ENCODE measurements at regions not wholly inside any gene's neighbourhood (a gene's known extent, or its start where the extent isn't known, plus 50 kb on each side); places are given as distances from the start of the nearest gene placed in this dataset.

- CTCF ChIA-PET: no interaction called here
- intact Hi-C loops (cut with micrococcal nuclease): no loop called here
- no peak for DNase-seq
- POLR2A ChIA-PET: no interaction called here
- Mint-ChIP-seq H3K9me3 (no peaks in the 10 kb centered on the region), H3K36me3 (no peaks in the 10 kb centered on the region), H3K4me1 (ENCODE audit: low read depth) (no peaks in the 10 kb centered on the region), H3K27me3 (no peaks in the 10 kb centered on the region), H3K27ac (no peak overlapping the region), H3K4me3 (no peak overlapping the region)
Observed at GRCh38 chr1:88529581-88529980, 154.5 kb upstream of the PKN2 start.

- Mint-ChIP-seq H3K4me3 (no peak overlapping the region), H3K36me3 (no peaks in the 10 kb centered on the region), H3K27me3 (no peaks in the 10 kb centered on the region), H3K9me3 (no peaks in the 10 kb centered on the region), H3K27ac (no peak overlapping the region), H3K4me1 (ENCODE audit: low read depth) (no peaks in the 10 kb centered on the region)
- ChIA-PET CTCF (no interaction called here), POLR2A (no interaction called here)
- intact Hi-C loops (cut with micrococcal nuclease): no loop called here
- no peak for DNase-seq
Observed at GRCh38 chr1:88530246-88530645, 153.8 kb upstream of the PKN2 start.

- Mint-ChIP-seq H3K4me1 (ENCODE audit: low read depth) (no peaks in the 10 kb centered on the region), H3K9me3 (no peaks in the 10 kb centered on the region), H3K36me3 (no peaks in the 10 kb centered on the region), H3K4me3 (no peak overlapping the region), H3K27me3 (peaks cover 4% of the 10 kb centered on the region), H3K27ac (no peak overlapping the region)
- no peak for DNase-seq
- intact Hi-C loops (cut with micrococcal nuclease): no loop called here
- ChIA-PET POLR2A (no interaction called here), CTCF (no interaction called here)
Observed at GRCh38 chr1:88537787-88538186, 146.3 kb upstream of the PKN2 start.

- no peak for DNase-seq
- Mint-ChIP-seq H3K4me1 (ENCODE audit: low read depth) (no peaks in the 10 kb centered on the region), H3K27me3 (peaks cover 4% of the 10 kb centered on the region), H3K36me3 (no peaks in the 10 kb centered on the region), H3K4me3 (no peak overlapping the region), H3K9me3 (no peaks in the 10 kb centered on the region), H3K27ac (no peak overlapping the region)
- ChIA-PET POLR2A (no interaction called here), CTCF (no interaction called here)
- intact Hi-C loops (cut with micrococcal nuclease): no loop called here
Observed at GRCh38 chr1:88538222-88538899, 145.7 kb upstream of the PKN2 start.

- Mint-ChIP-seq H3K9me3 (no peaks in the 10 kb centered on the region), H3K4me3 (no peak overlapping the region), H3K27ac (no peak overlapping the region), H3K4me1 (ENCODE audit: low read depth) (no peaks in the 10 kb centered on the region), H3K36me3 (no peaks in the 10 kb centered on the region), H3K27me3 (peaks cover 7% of the 10 kb centered on the region)
- intact Hi-C loops (cut with micrococcal nuclease): no loop called here
- CTCF ChIA-PET: interaction anchor here (0.7 kb wide), 1 partner anchor 17 kb away, joined by 3 read pairs; no protein-coding TSS in a partner anchor
- POLR2A ChIA-PET: no interaction called here
- no peak for DNase-seq
Observed at GRCh38 chr1:88540255-88540654, 143.8 kb upstream of the PKN2 start.

- no peak overlapping the region for H3K4me3 Mint-ChIP-seq
- H3K9me3 Mint-ChIP-seq: no peaks in the 10 kb centered on the region
- POLR2A ChIA-PET: no interaction called here
- intact Hi-C loops (cut with micrococcal nuclease): no loop called here
- DNase-seq: no peak
- H3K27ac Mint-ChIP-seq: no peak overlapping the region
- H3K27me3 Mint-ChIP-seq: peaks cover 7% of the 10 kb centered on the region
- CTCF ChIA-PET: no interaction called here
- no peaks in the 10 kb centered on the region for H3K36me3 Mint-ChIP-seq
- no peaks in the 10 kb centered on the region for H3K4me1 Mint-ChIP-seq (ENCODE audit: low read depth)
Observed at GRCh38 chr1:88541596-88541995, 142.5 kb upstream of the PKN2 start.

- peaks cover 6% of the 10 kb centered on the region for H3K27me3 Mint-ChIP-seq
- H3K36me3 Mint-ChIP-seq: no peaks in the 10 kb centered on the region
- H3K9me3 Mint-ChIP-seq: no peaks in the 10 kb centered on the region
- POLR2A ChIA-PET: no interaction called here
- DNase-seq: no peak
- intact Hi-C loops (cut with micrococcal nuclease): no loop called here
- H3K4me3 Mint-ChIP-seq: no peak overlapping the region
- H3K4me1 Mint-ChIP-seq (ENCODE audit: low read depth): no peaks in the 10 kb centered on the region
- no peak overlapping the region for H3K27ac Mint-ChIP-seq
- CTCF ChIA-PET: no interaction called here
Observed at GRCh38 chr1:88544195-88544594, 139.9 kb upstream of the PKN2 start.

GRCh38 chr1:88549536-88549935, 134.5 kb upstream of the PKN2 start:
- ChIA-PET POLR2A (no interaction called here), CTCF (interaction anchor here (0.7 kb wide), 1 partner anchor 101 kb away, joined by 3 read pairs; no protein-coding TSS in a partner anchor)
- Mint-ChIP-seq H3K27me3 (peaks cover 4% of the 10 kb centered on the region), H3K4me3 (no peak overlapping the region), H3K36me3 (no peaks in the 10 kb centered on the region), H3K9me3 (no peaks in the 10 kb centered on the region), H3K4me1 (ENCODE audit: low read depth) (no peaks in the 10 kb centered on the region), H3K27ac (no peak overlapping the region)
- DNase-seq: no peak
- intact Hi-C loops (cut with micrococcal nuclease): no loop called here

GRCh38 chr1:88552226-88552625, 131.8 kb upstream of the PKN2 start:
- Mint-ChIP-seq H3K27me3 (peaks cover 1% of the 10 kb centered on the region), H3K9me3 (no peaks in the 10 kb centered on the region), H3K27ac (no peak overlapping the region), H3K4me3 (no peak overlapping the region), H3K36me3 (no peaks in the 10 kb centered on the region), H3K4me1 (ENCODE audit: low read depth) (no peaks in the 10 kb centered on the region)
- ChIA-PET POLR2A (no interaction called here), CTCF (no interaction called here)
- intact Hi-C loops (cut with micrococcal nuclease): no loop called here
- no peak for DNase-seq

GRCh38 chr1:88557014-88557413, 127.1 kb upstream of the PKN2 start:
- Mint-ChIP-seq H3K36me3 (no peaks in the 10 kb centered on the region), H3K27me3 (peaks cover 2% of the 10 kb centered on the region), H3K4me3 (no peak overlapping the region), H3K9me3 (no peaks in the 10 kb centered on the region), H3K4me1 (ENCODE audit: low read depth) (no peaks in the 10 kb centered on the region), H3K27ac (no peak overlapping the region)
- intact Hi-C loops (cut with micrococcal nuclease): no loop called here
- CTCF ChIA-PET: interaction anchor here (1.0 kb wide), 1 partner anchor 17 kb away, joined by 3 read pairs; no protein-coding TSS in a partner anchor
- POLR2A ChIA-PET: interaction anchor here (0.6 kb wide), 1 partner anchor 184 kb away, joined by 3 read pairs; no protein-coding TSS in a partner anchor
- DNase-seq: no peak

- CTCF ChIA-PET: no interaction called here
- H3K4me1 Mint-ChIP-seq (ENCODE audit: low read depth): no peaks in the 10 kb centered on the region
- intact Hi-C loops (cut with micrococcal nuclease): no loop called here
- H3K27me3 Mint-ChIP-seq: peaks cover 1% of the 10 kb centered on the region
- DNase-seq: no peak
- no peak overlapping the region for H3K4me3 Mint-ChIP-seq
- POLR2A ChIA-PET: no interaction called here
- no peaks in the 10 kb centered on the region for H3K36me3 Mint-ChIP-seq
- H3K9me3 Mint-ChIP-seq: no peaks in the 10 kb centered on the region
- H3K27ac Mint-ChIP-seq: no peak overlapping the region
Observed at GRCh38 chr1:88560621-88561020, 123.5 kb upstream of the PKN2 start.

- POLR2A ChIA-PET: no interaction called here
- H3K27ac Mint-ChIP-seq: no peak overlapping the region
Observed at GRCh38 chr1:88562991-88563390, 121.1 kb upstream of the PKN2 start.

GRCh38 chr1:88566615-88567387, 117.3 kb upstream of the PKN2 start:
- POLR2A ChIA-PET: no interaction called here
- intact Hi-C loops (cut with micrococcal nuclease): no loop called here
- DNase-seq: no peak
- Mint-ChIP-seq H3K4me3 (no peak overlapping the region), H3K27me3 (no peaks in the 10 kb centered on the region), H3K27ac (no peak overlapping the region), H3K4me1 (ENCODE audit: low read depth) (no peaks in the 10 kb centered on the region), H3K36me3 (no peaks in the 10 kb centered on the region), H3K9me3 (no peaks in the 10 kb centered on the region)
- CTCF ChIA-PET: no interaction called here

More at GRCh38 chr1:88562991-88563390, 121.1 kb upstream of the PKN2 start:
- H3K9me3 Mint-ChIP-seq: no peaks in the 10 kb centered on the region
- no peak overlapping the region for H3K4me3 Mint-ChIP-seq
- CTCF ChIA-PET: no interaction called here
- H3K4me1 Mint-ChIP-seq (ENCODE audit: low read depth): no peaks in the 10 kb centered on the region
- peaks cover 1% of the 10 kb centered on the region for H3K27me3 Mint-ChIP-seq
- no peaks in the 10 kb centered on the region for H3K36me3 Mint-ChIP-seq
- intact Hi-C loops (cut with micrococcal nuclease): no loop called here
- no peak for DNase-seq

Measured in activated CD4-positive, alpha-beta memory T cell treated with anti-CD3 and anti-CD28 coated beads for 36 hours (primary cell).